ENCODE measurements at regions not wholly inside any gene's neighbourhood (a gene's known extent, or its start where the extent isn't known, plus 50 kb on each side); places are given as distances from the start of the nearest gene placed in this dataset.

- H3K36me3 Mint-ChIP-seq (ENCODE audit: insufficient read depth in 1 of 3, low read depth in 3 of 3) = no peaks in the 10 kb centered on the region
- H3K4me1 ChIP-seq (ENCODE audit: insufficient read depth, low read length) = no peaks in the 10 kb centered on the region
- H2BK12ac ChIP-seq (ENCODE audit: insufficient read length, low read depth, low read length) = no peak overlapping the region
- no peak overlapping the region for H3K56ac ChIP-seq (ENCODE audit: insufficient read length, low read depth, low read length)
- peaks cover 6% of the 10 kb centered on the region for H3K27me3 Mint-ChIP-seq (ENCODE audit: low read depth)
- no peak overlapping the region for H3K14ac ChIP-seq (ENCODE audit: insufficient read depth, low read length)
- H2AFZ ChIP-seq (ENCODE audit: low read length) = no peak overlapping the region
- no peak overlapping the region for H3K4ac ChIP-seq (ENCODE audit: low read depth, low read length)
- no peaks in the 10 kb centered on the region; a peak in 1 of 5 replicates for H3K9me3 Mint-ChIP-seq
- no peaks in the 10 kb centered on the region for H4K20me1 ChIP-seq (ENCODE audit: control insufficient read depth, insufficient read depth, insufficient read length)
- H2BK5ac ChIP-seq (ENCODE audit: insufficient read length, low read length) = no peak overlapping the region
- DNase-seq = no peak
- H3T11ph ChIP-seq (ENCODE audit: low read length) = no peak overlapping the region
- H3K23ac ChIP-seq (ENCODE audit: insufficient read length, low read depth, low read length) = no peak overlapping the region
- no peak overlapping the region for H2AK5ac ChIP-seq (ENCODE audit: insufficient read length, low read length)
- no peak overlapping the region for H3K4me2 ChIP-seq (ENCODE audit: insufficient read depth, insufficient read length, low read length)
- no peak overlapping the region for H4K8ac ChIP-seq (replicated peaks; ENCODE audit: insufficient read length, low read depth, low read length)
- no peak overlapping the region for H3K27ac Mint-ChIP-seq
- no peaks in the 10 kb centered on the region for H3K27me3 ChIP-seq (ENCODE audit: insufficient read depth, low read length)
- no peak overlapping the region for H2BK120ac ChIP-seq (ENCODE audit: low read depth, low read length, poor library complexity, severe bottlenecking)
- no peak for TF ChIP-seq CTCF (conservative IDR thresholded peaks at IDR 0.05)
- H3K9me3 ChIP-seq (ENCODE audit: control insufficient read depth, low read depth, low read length) = no peaks in the 10 kb centered on the region
- H4K5ac ChIP-seq (ENCODE audit: insufficient read length, low read depth, low read length) = no peak overlapping the region
- no peak overlapping the region for H3K18ac ChIP-seq (ENCODE audit: insufficient read length, low read depth, low read length)
- no peak overlapping the region for H3K9ac ChIP-seq (ENCODE audit: extremely low read depth, insufficient read length, low read length)
- no peak overlapping the region for H3K4me3 Mint-ChIP-seq
- H3K79me2 ChIP-seq (ENCODE audit: insufficient read depth, low read length) = no peaks in the 10 kb centered on the region
- H3K23me2 ChIP-seq (ENCODE audit: insufficient read length, low read depth, low read length, poor library complexity, severe bottlenecking) = no peaks in the 10 kb centered on the region
- no CpG with 5 or more reads among the region's 3 CpGs for WGBS (ENCODE audit: extremely low coverage, insufficient read length, low lambda C conversion rate)
- H3K4me1 Mint-ChIP-seq = peaks cover under 1 to 7% of the 10 kb centered on the region in 2 experiments; a peak in 3 of 4 replicates
- H3K27ac ChIP-seq (ENCODE audit: insufficient read length, low read depth, low read length) = no peak overlapping the region
- no peak overlapping the region for H2BK15ac ChIP-seq (ENCODE audit: low read depth, low read length)
- no peak overlapping the region for H4K91ac ChIP-seq (ENCODE audit: insufficient read length, low read depth, low read length)
- no peak overlapping the region for H2BK20ac ChIP-seq (ENCODE audit: low read depth, low read length, poor library complexity, severe bottlenecking)
- no peaks in the 10 kb centered on the region for H3K79me1 ChIP-seq (ENCODE audit: insufficient read depth, low read depth, low read length, poor library complexity, severe bottlenecking)
These were observed 165.7 kb upstream of the SYT6 start for GRCh38 chr1:114319418-114319817.
